ENCODE measurements at regions not wholly inside any gene's neighbourhood (a gene's known extent, or its start where the extent isn't known, plus 50 kb on each side); places are given as distances from the start of the nearest gene placed in this dataset.

DNA sequence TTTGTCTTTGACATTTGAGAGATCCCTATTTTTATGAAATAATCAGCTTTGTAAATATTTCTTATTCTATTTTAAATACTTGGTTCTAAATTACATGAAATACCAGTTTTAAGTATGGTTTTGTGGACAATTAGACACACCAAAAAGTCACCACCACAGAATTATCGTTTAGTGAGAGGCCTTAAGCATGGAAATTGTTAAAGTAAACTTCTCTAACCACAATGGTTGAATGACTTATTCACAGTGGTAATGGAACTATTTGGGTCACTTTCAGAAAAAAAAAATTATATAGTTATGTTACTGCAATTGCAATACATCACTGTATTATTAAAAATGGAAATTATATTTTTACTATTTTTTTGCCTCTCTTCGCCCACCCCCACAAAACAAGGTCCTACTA is 1252.5 kb downstream of the EFNA5 start:
- no peaks in the 10 kb centered on the region for H3K79me2 ChIP-seq (ENCODE audit: control insufficient read depth, insufficient read depth, low read length)
- no peak for DNase-seq (ENCODE audit: low read depth, low spot score)
- H3K9me3 ChIP-seq (replicated peaks; ENCODE audit: control insufficient read depth, insufficient read depth, low read length) = no peaks in the 10 kb centered on the region
- no peaks in the 10 kb centered on the region for H3K27me3 ChIP-seq (ENCODE audit: control insufficient read depth in 2 of 2, insufficient read depth in 2 of 2, low read length in 2 of 2)
- H4K20me1 ChIP-seq (replicated peaks; ENCODE audit: control insufficient read depth, extremely low read depth, insufficient read depth, low read length) = no peaks in the 10 kb centered on the region
- dilution Hi-C loops (cut with MboI; ENCODE audit: extremely low pct_ligation_motif_present, low sequenced_read_pairs) = no loop called here
- no TSS peak for BruUV-seq (replicated peaks)
- H3K9ac ChIP-seq (replicated peaks; ENCODE audit: extremely low read depth, insufficient read depth, low read length) = no peak overlapping the region
- no peak overlapping the region for H2AFZ ChIP-seq (ENCODE audit: low read depth, low read length)
- POLR2A ChIA-PET = no interaction called here
- CTCF ChIA-PET = no interaction called here
- no peak overlapping the region for H3K27ac ChIP-seq (ENCODE audit: insufficient read depth, low read depth, low read length)
- H3K4me3 ChIP-seq (replicated peaks in 1 of 3; ENCODE audit: insufficient read depth in 1 of 3, low read depth in 1 of 3, low read length in 3 of 3) = no peak overlapping the region
- intact Hi-C loops (cut with micrococcal nuclease) = no loop called here
- TF ChIP-seq JUN (IDR thresholded peaks at IDR 0.05; ENCODE audit: borderline replicate concordance, insufficient read depth, insufficient read length, low read depth) = no peak
- TF ChIP-seq GATA2 (IDR thresholded peaks at IDR 0.05; ENCODE audit: insufficient read depth, insufficient read length, low read depth, low read length) = no peak
- no peak for TF ChIP-seq POLR2AphosphoS5 (IDR thresholded peaks at IDR 0.05; ENCODE audit: insufficient read depth, low read depth, low read length)
- TF ChIP-seq, protein P1, sequence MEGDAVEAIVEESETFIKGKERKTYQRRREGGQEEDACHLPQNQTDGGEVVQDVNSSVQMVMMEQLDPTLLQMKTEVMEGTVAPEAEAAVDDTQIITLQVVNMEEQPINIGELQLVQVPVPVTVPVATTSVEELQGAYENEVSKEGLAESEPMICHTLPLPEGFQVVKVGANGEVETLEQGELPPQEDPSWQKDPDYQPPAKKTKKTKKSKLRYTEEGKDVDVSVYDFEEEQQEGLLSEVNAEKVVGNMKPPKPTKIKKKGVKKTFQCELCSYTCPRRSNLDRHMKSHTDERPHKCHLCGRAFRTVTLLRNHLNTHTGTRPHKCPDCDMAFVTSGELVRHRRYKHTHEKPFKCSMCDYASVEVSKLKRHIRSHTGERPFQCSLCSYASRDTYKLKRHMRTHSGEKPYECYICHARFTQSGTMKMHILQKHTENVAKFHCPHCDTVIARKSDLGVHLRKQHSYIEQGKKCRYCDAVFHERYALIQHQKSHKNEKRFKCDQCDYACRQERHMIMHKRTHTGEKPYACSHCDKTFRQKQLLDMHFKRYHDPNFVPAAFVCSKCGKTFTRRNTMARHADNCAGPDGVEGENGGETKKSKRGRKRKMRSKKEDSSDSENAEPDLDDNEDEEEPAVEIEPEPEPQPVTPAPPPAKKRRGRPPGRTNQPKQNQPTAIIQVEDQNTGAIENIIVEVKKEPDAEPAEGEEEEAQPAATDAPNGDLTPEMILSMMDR (IDR thresholded peaks at IDR 0.05; ENCODE audit: extremely low read depth in 1 of 2, insufficient read depth in 1 of 2, low read depth in 1 of 2, low read length in 2 of 2) = no peak
- no peak for TF ChIP-seq FOS (IDR thresholded peaks at IDR 0.05; ENCODE audit: borderline replicate concordance, insufficient read depth, low read length)
- TF ChIP-seq POLR2A (IDR thresholded peaks at IDR 0.05; ENCODE audit: low read depth, low read length) = no peak
- no peak for TF ChIP-seq EZH2 (IDR thresholded peaks at IDR 0.05; ENCODE audit: borderline replicate concordance, low read depth, low read length, severe bottlenecking)
- no peak for TF ChIP-seq MAX (IDR thresholded peaks at IDR 0.05; ENCODE audit: insufficient read depth, insufficient read length)
- TF ChIP-seq MYC (IDR thresholded peaks at IDR 0.05; ENCODE audit: low read depth, low read length) = no peak
- no peaks in the 10 kb centered on the region for H3K9me1 ChIP-seq (replicated peaks; ENCODE audit: control insufficient read depth, extremely low read depth, insufficient read depth, low read length)
- no peak for FAIRE-seq
- no peaks in the 10 kb centered on the region for H3K4me1 ChIP-seq (ENCODE audit: control insufficient read depth, extremely low read depth, insufficient read depth, low read length)
- H3K4me2 ChIP-seq (ENCODE audit: insufficient read depth, low read length) = no peak overlapping the region
- no peaks in the 10 kb centered on the region for H3K36me3 ChIP-seq (ENCODE audit: control insufficient read depth in 2 of 2, extremely low read depth in 1 of 2, insufficient read depth in 2 of 2, low read length in 2 of 2)

Data from endothelial cell of umbilical vein (primary cell).